ENCODE measurements at regions not wholly inside any gene's neighbourhood (a gene's known extent, or its start where the extent isn't known, plus 50 kb on each side); places are given as distances from the start of the nearest gene placed in this dataset.

DNA sequence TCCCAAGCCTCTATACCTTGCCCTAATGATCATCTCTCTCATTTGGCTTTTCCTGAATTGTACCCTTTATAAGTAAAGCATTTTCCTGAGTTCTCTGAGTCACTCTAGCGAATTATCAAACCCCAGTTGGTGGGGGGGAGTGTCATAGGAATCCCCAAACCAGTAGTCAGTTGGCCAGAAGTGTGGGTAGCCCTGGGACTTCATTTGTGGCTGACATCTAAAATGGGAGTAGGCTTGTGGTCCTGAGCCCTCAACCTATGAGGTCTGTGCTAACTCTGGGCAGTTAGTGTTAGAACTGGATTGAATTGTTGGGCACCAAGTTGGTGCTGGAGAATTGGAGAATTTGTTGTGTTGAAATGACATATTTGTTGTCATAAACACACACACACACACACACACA lies 91.3 kb downstream of the BBS10 start:
- no peak for DNase-seq (ENCODE audit: low spot score)

DNA sequence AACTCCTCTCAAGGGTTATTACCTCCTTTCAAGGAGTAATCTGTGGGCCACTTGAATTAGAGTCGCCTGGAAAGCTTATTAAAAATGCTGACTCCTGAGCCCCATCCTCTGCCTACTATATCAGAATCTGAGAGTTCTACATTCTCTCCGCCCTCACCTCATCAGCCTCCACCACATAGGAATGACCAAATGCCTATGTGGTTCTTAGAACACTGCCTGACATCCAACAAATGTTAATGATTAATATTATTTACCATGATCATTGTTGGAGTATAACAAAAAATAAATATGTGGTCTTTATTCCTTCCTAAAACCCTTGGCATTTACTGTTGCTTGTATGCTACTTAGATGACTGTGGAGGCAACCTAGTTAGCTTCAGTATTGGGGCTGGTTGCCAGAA lies 91.9 kb downstream of the BBS10 start:
- DNase-seq (ENCODE audit: low spot score) = no peak

- no peak for DNase-seq (ENCODE audit: low spot score)
Measured at GRCh38 chr12:76255692-76256091, 92.5 kb downstream of the BBS10 start.

- DNase-seq (ENCODE audit: low spot score) = no peak
Measured at GRCh38 chr12:76255281-76255680, 92.9 kb downstream of the BBS10 start.

GRCh38 chr12:76252031-76252430 lies 96.2 kb downstream of the BBS10 start:
- no peak for DNase-seq (ENCODE audit: low spot score)

DNA sequence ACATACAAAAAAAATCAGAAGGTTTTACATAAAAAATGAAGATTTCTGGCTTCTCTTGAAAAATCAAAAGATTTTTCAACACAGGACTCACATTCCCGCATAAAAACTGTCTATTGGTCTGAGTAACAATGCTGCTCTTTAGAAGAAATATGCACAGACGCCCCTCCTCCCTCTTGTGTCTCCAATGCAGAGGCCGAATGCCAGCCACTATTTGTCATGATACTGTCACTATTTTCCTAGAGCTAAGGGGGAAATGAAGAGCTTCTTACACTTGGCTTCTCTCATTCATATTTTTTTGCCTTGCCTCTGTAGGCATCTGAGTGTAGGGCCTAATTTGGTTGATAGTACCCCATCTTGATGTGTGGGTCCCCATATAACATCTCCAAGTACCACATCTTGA lies 98.0 kb downstream of the BBS10 start:
- no peak for DNase-seq (ENCODE audit: low spot score)

GRCh38 chr12:76249501-76249900 lies 98.7 kb downstream of the BBS10 start:
- DNase-seq (ENCODE audit: low spot score) = no peak

GRCh38 chr12:76247992-76248391 lies 100.2 kb downstream of the BBS10 start:
- DNase-seq (ENCODE audit: low spot score) = no peak

DNA sequence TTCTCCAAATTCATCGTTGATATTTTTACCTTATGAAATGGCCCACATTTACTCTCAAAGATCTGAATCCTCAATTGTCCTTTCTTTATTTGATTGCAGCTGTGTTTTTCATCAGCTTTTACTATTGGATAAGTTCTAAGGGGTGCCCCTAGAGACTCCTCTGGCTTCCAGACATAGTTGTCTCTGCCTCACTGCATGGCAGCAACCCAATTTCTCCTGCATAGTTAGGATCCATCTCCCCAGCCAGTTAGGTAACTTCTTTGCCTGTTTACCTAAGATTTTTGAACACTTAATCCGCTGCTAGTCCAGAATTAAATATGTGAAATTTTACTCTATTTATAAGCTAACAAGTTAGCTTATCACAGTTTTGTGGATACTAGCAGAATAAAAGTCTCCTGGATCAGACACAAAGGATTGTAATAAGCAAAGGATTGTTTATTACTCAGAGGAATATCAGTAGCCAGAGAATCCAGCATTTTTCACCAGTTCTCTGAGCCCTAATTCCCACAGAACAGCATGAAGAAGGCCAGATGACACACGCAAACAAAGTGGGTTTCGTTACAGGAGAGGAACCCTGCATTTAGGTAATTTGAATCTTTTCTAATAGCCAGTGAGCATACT lies 101.1 kb downstream of the BBS10 start:
- DNase-seq (ENCODE audit: low spot score) = no peak

- DNase-seq (ENCODE audit: low spot score) = no peak
Measured at GRCh38 chr12:76246611-76247010, 101.6 kb downstream of the BBS10 start.

DNA sequence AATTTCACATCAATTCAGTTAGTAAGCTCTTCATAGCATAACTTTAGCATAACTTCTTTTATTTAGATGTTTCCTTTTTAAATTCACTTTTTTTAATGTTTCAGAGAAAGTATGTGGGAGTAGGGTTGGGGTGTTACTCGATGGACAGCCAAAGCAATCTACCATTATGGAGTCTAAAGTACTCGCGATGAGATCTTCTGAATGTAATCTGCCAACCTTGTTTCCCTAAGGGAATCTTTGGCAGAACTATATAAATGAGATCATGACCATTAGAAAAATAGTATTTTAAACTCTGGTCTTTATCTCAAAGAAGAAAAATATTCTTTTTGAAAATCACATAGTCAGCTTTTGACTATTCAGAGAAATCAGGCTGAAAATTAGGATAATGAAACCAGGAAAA lies 103.9 kb downstream of the BBS10 start:
- no peak for DNase-seq (ENCODE audit: low spot score)

- DNase-seq (ENCODE audit: low spot score) = no peak
Measured at GRCh38 chr12:76242813-76243550, 105.2 kb downstream of the BBS10 start.

- DNase-seq (ENCODE audit: low spot score) = no peak
Measured at GRCh38 chr12:76241371-76241770, 106.8 kb downstream of the BBS10 start.

DNA sequence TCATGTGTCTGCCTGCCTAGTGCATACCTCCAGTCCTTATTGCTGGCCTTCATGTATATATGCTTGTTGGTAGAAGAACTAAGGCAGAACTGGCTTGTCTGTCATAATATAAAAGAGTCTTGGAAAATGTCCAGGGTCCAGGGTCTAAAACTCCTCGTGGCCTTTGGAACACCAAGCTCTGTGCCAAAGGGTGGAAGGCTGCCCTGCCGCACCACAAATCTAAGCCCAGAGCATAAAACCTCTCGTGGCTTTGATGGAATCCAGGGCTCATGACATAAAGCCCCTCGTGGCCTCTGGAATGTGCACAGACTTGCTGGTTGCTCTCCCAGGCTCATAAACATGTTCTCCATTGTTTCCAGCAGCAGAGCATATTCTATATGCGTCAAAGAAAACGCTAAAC lies 107.9 kb downstream of the BBS10 start:
- DNase-seq (ENCODE audit: low spot score) = no peak

DNA sequence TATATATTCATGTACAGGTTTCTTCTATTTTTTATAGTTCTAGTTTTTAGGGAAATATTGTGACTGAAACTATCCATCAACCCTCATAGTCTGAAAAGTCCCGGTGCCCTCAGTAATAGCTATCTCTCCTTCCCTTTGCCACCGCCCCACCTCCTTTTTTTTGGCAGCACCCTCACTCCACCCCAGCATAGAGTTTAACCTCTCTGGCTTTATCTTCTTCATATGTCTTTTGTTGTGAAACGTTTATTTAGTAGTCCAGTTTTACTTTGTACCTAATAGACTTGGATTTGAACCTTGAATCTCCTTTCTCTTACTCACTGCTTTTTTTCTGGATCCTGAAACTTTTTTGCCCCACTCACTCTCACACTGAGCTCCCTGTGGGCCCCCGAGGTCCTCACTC lies 109.5 kb downstream of the BBS10 start:
- DNase-seq (ENCODE audit: low spot score) = no peak

GRCh38 chr12:76237086-76237701 lies 111.0 kb downstream of the BBS10 start:
- no peak for DNase-seq (ENCODE audit: low spot score)

DNA sequence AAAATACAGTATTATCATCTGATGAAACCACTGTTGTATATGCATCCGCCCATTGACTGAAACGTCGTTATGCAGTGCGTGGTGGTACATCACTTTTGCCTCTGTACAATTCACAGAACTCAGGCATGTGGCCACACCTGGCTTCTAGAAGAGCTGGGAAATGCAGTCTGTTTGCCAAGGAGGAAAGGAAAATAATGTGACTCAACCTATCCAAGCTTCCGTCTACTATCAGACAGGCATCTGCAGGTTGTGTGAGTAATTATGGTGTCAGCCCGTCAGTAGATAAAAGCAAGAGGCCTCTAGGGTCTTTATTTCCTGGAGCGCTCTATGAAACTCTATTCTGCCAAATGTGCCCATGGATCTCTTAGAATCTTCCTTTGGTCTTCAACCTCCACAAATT lies 111.6 kb downstream of the BBS10 start:
- DNase-seq (ENCODE audit: low spot score) = no peak

DNA sequence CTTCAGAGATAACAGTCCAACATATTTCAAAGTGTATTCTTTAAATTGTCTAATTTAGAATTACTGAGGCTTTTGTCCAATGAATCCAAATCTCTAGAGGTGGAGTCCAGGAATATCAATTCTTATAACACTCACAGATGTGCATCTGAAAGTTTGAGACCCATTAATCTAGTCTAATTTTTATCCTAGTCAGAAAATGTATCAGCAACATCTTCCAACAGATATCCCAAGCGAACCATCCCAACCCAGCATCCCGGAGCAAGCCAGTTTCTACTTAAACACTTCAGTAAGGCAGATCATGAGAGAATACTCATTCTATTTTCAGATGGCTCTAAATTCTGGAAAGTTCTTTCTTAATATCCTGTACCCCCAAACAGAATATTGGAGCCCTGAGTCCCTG lies 113.5 kb downstream of the BBS10 start:
- no peak for DNase-seq (ENCODE audit: low spot score)

- no peak for DNase-seq (ENCODE audit: low spot score)
Measured at GRCh38 chr12:76232013-76232412, 116.2 kb downstream of the BBS10 start.

DNA sequence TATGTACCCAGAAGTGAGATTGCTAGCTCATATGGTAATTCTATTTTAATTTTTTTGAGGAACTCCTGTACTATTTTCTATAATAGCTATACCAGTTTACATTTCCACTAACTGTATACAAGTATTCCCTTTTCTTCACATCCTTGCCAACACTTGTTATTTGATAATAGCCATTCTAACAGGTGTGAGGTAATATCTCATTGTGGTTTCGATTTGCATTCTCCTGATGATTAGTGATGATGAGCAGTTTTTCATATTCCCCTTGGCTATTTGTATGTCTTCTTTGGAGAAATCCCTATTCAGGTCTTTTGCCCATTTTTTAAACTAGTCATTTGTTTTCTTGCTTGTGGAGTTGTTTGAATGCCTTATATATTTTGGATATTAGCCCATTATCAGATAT lies 121.3 kb downstream of the BBS10 start:
- DNase-seq (ENCODE audit: low spot score) = no peak

GRCh38 chr12:76226397-76226796 lies 121.8 kb downstream of the BBS10 start:
- peak; percentile 27 for DNase-seq (ENCODE audit: low spot score)

DNA sequence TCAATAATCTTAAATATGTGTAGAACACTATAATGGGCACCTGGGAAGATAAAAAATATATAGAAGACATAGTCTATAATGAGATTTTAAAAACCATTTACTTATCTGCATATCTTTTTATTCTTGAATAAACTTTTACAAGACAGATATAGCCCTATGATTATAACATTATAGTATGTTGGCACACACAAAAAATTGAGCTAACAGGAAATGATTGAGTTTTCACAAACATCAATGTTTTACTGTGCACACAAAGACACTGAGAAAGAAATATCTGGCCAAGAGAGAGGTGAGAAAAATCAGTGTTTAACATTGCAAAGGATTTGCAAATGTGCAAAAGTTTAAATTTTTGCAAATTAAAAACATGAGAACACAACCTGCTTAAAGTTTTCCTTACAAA lies 124.3 kb downstream of the BBS10 start:
- DNase-seq (ENCODE audit: low spot score) = no peak

- no peak for DNase-seq (ENCODE audit: low spot score)
Measured at GRCh38 chr12:76220980-76221379, 127.2 kb downstream of the BBS10 start.

- DNase-seq (ENCODE audit: low spot score) = no peak
Measured at GRCh38 chr12:76219806-76220205, 128.4 kb downstream of the BBS10 start.

Data from hepatic stellate cell (primary cell).